ENCODE measurements at regions not wholly inside any gene's neighbourhood (a gene's known extent, or its start where the extent isn't known, plus 50 kb on each side); places are given as distances from the start of the nearest gene placed in this dataset.

DNA sequence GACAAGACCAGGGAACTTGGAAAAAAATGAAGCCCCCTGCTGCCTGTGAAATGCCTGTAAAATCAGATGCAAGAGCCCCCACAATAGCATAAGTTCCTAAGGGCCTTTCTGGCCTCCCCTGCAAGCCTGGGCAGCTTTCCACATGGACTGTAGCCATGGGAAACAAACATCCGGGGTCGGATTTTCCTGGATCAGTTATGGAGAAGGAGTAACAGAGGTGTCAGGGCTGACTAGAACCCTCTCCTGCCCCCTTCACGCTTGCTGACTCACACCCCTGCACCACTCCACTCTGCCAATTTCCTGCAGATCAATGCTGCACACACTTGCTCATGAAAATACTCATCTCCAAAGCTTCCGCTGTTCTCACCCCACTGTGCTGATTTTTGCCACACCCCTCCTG, 258.6 kb downstream of the CBLN1 start:
- TF ChIP-seq POLR2A (IDR thresholded peaks at IDR 0.05; ENCODE audit: low read depth, low read length), result no peak
- no peak for TF ChIP-seq POLR2AphosphoS5 (IDR thresholded peaks at IDR 0.05; ENCODE audit: low read depth, low read length)
- TF ChIP-seq PAX5 (IDR thresholded peaks at IDR 0.05; ENCODE audit: insufficient read depth, low read length, severe bottlenecking), result no peak
- TF ChIP-seq TAF1 (IDR thresholded peaks at IDR 0.05; ENCODE audit: low read depth, low read length), result no peak
- TF ChIP-seq SPI1 (IDR thresholded peaks at IDR 0.05; ENCODE audit: low read depth, low read length), result no peak

Measured in GM12891 (cell line).